IPS DF 6.9 (cell line): ENCODE measurements at regions not wholly inside any gene's neighbourhood (a gene's known extent, or its start where the extent isn't known, plus 50 kb on each side); places are given as distances from the start of the nearest gene placed in this dataset.
"Not testable (repeated sequence)": the region's sequence is repeated elsewhere in the genome, so short reads cannot be mapped to it uniquely, and the experiment has no call there.

Source experiments
- DNase-seq: peaks from one replicate; pipeline ENCODE4 v3.0.0-alpha.2; 2013; ENCODE audit warnings: low read depth, low spot score
- H3K27ac ChIP-seq: one replicate; pipeline ENCODE4 v1.5.1; 2013; ENCODE audit warnings: low read length, control low read depth
- H3K27me3 ChIP-seq: 2 replicates; pipeline ENCODE4 v1.6.1; 2013; ENCODE audit warnings: mild to moderate bottlenecking, low read length; ENCODE audit not compliant: control insufficient read depth, insufficient read depth
- H3K36me3 ChIP-seq: 2 replicates; pipeline ENCODE4 v1.6.1; 2013; ENCODE audit warnings: low read length; ENCODE audit not compliant: control insufficient read depth, insufficient read depth
- H3K4me1 ChIP-seq: 2 replicates; pipeline ENCODE4 v1.6.1; 2013; ENCODE audit warnings: low read length; ENCODE audit not compliant: control insufficient read depth, insufficient read depth
- H3K4me3 ChIP-seq: 2 replicates; pipeline ENCODE4 v1.5.1; 2013; ENCODE audit warnings: mild to moderate bottlenecking, low read length
- H3K9me3 ChIP-seq: 2 replicates; pipeline ENCODE4 v1.6.1; 2013; ENCODE audit warnings: low read length, inconsistent platforms; ENCODE audit not compliant: control insufficient read depth, insufficient read depth
- WGBS: extraction: QIAGEN DNeasy Blood & Tissue Kit; methylation state at CpG from one replicate; pipeline ENCODE4 v1.1.7; 2013; ENCODE audit warnings: mixed read lengths, missing lambda C conversion rate; ENCODE audit not compliant: insufficient read length, insufficient coverage; 5-methylcytosine and 5-hydroxymethylcytosine counted together

GRCh38 chr11:33947918-33948317 lies 56.0 kb upstream of the LMO2 start:
- not testable (repeated sequence) for H3K36me3 ChIP-seq, H3K9me3 ChIP-seq, H3K4me1 ChIP-seq, H3K27me3 ChIP-seq, H3K27ac ChIP-seq, DNase-seq, H3K4me3 ChIP-seq
- WGBS, result no CpG with 5 or more reads among the region's 5 CpGs

- Histone ChIP-seq H3K4me3 (no peak overlapping the region), H3K4me1 (no peaks in the 10 kb centered on the region), H3K36me3 (no peaks in the 10 kb centered on the region), H3K9me3 (no peaks in the 10 kb centered on the region), H3K27me3 (no peaks in the 10 kb centered on the region), H3K27ac (no peak overlapping the region)
- no peak for DNase-seq
- WGBS, result no CpG with 5 or more reads among the region's 4 CpGs
Observed at GRCh38 chr11:33946930-33947329, 55.1 kb upstream of the LMO2 start.

GRCh38 chr11:33945481-33946268 lies 53.8 kb upstream of the LMO2 start:
- H3K27me3 ChIP-seq, result no peaks in the 10 kb centered on the region
- no peaks in the 10 kb centered on the region for H3K4me1 ChIP-seq
- no peaks in the 10 kb centered on the region for H3K9me3 ChIP-seq
- DNase-seq, result no peak
- no peaks in the 10 kb centered on the region for H3K36me3 ChIP-seq
- H3K27ac ChIP-seq, result no peak overlapping the region
- WGBS, result no CpG with 5 or more reads among the region's 4 CpGs
- H3K4me3 ChIP-seq, result no peak overlapping the region

GRCh38 chr11:33944693-33945424 lies 53.0 kb upstream of the LMO2 start:
- H3K9me3 ChIP-seq, result no peaks in the 10 kb centered on the region
- no peaks in the 10 kb centered on the region for H3K36me3 ChIP-seq
- no peaks in the 10 kb centered on the region for H3K4me1 ChIP-seq
- WGBS, result no CpG with 5 or more reads among the region's 6 CpGs
- no peak overlapping the region for H3K4me3 ChIP-seq
- no peak for DNase-seq
- H3K27ac ChIP-seq, result no peak overlapping the region
- no peaks in the 10 kb centered on the region for H3K27me3 ChIP-seq

GRCh38 chr11:33944345-33944692 lies 52.4 kb upstream of the LMO2 start:
- Histone ChIP-seq H3K4me1 (no peaks in the 10 kb centered on the region), H3K36me3 (no peaks in the 10 kb centered on the region), H3K4me3 (no peak overlapping the region), H3K27me3 (no peaks in the 10 kb centered on the region), H3K27ac (no peak overlapping the region), H3K9me3 (no peaks in the 10 kb centered on the region)
- no peak for DNase-seq
- WGBS, result no CpG with 5 or more reads among the region's 3 CpGs

GRCh38 chr11:33942954-33943353 lies 51.1 kb upstream of the LMO2 start:
- no peaks in the 10 kb centered on the region for H3K36me3 ChIP-seq
- H3K9me3 ChIP-seq, result no peaks in the 10 kb centered on the region
- WGBS, result no CpG with 5 or more reads among the region's 4 CpGs
- H3K4me1 ChIP-seq, result no peaks in the 10 kb centered on the region
- H3K4me3 ChIP-seq, result no peak overlapping the region
- no peak for DNase-seq
- no peak overlapping the region for H3K27ac ChIP-seq
- H3K27me3 ChIP-seq, result no peaks in the 10 kb centered on the region

- H3K27me3 ChIP-seq, result no peaks in the 10 kb centered on the region
- WGBS, result no CpG with 5 or more reads among the region's 7 CpGs
- DNase-seq, result no peak
- no peak overlapping the region for H3K27ac ChIP-seq
- H3K4me1 ChIP-seq, result no peaks in the 10 kb centered on the region
- no peaks in the 10 kb centered on the region for H3K9me3 ChIP-seq
- no peaks in the 10 kb centered on the region for H3K36me3 ChIP-seq
- H3K4me3 ChIP-seq, result no peak overlapping the region
Observed at GRCh38 chr11:33941637-33942160, 49.8 kb upstream of the LMO2 start.
